Gastrocnemius medialis (tissue), 4 donors: ENCODE measurements at regions not wholly inside any gene's neighbourhood (a gene's known extent, or its start where the extent isn't known, plus 50 kb on each side); places are given as distances from the start of the nearest gene placed in this dataset.

Experiments used
- POLR2A ChIP-seq, 2 donors: fragments of 450-650 bp; IDR thresholded peaks; one replicate each; pipeline ENCODE4 v1.6.1; 2017; ENCODE audit warnings: antibody characterized with exemption in 2 of 2, mild to moderate bottlenecking in 2 of 2, moderate library complexity in 2 of 2
- TF ChIP-seq, protein P1 (sequence below), 5 experiments: fragments of 450-650 bp in 3 of 5; fragments of 200-600 bp in 2 of 5; sonication (generic) in 2 of 5; IDR thresholded peaks in 4 of 5; conservative IDR thresholded peaks in 1 of 5; 1 replicate in 4 of 5; 2 replicates in 1 of 5; pipeline ENCODE4 v1.5.1; 2016 to 2019; ENCODE audit warnings: antibody characterized with exemption in 5 of 5, mild to moderate bottlenecking in 3 of 5, moderate library complexity in 3 of 5

DNA sequence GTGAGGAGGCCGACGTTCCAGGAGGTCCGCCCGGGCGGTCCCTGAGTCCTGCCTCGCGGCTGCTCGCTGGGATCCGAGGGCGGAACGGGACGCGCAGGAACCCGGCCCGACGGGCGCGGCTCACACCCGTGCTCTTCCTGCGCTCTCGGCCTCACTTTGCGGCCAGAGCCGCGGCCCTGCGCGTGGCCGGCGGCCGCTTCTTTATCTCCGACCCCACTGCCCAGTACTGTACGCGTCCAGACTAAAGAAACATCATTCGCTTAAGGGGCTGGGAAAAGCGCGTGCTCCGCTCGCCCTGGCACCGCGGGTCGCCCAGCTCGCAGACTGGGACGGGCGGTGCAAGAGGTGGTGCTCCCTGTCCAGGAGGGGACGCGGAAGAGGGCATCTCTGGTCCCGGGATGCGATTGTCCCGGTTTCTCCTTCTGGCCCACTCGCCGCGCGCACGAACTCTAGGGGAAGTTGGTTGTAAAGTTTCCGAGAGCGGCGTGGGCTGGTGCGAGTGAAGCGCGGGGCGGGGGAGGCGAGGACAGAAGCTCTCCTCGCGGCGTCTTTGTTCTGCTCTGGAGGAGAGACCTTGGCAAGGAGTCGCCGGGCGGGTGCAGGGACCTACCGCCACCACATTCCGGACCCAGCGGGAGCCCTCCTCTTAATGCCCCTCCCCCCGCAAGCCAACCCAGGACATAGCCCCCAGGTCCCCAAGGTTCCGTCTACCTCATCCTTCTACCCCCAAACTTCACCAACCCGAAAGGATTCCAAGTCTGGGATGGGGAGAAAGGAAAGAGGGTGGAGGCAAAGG lies 71.0 kb downstream of the SOX4 start:
- TF ChIP-seq, protein P1, sequence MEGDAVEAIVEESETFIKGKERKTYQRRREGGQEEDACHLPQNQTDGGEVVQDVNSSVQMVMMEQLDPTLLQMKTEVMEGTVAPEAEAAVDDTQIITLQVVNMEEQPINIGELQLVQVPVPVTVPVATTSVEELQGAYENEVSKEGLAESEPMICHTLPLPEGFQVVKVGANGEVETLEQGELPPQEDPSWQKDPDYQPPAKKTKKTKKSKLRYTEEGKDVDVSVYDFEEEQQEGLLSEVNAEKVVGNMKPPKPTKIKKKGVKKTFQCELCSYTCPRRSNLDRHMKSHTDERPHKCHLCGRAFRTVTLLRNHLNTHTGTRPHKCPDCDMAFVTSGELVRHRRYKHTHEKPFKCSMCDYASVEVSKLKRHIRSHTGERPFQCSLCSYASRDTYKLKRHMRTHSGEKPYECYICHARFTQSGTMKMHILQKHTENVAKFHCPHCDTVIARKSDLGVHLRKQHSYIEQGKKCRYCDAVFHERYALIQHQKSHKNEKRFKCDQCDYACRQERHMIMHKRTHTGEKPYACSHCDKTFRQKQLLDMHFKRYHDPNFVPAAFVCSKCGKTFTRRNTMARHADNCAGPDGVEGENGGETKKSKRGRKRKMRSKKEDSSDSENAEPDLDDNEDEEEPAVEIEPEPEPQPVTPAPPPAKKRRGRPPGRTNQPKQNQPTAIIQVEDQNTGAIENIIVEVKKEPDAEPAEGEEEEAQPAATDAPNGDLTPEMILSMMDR (IDR thresholded peaks at IDR 0.05 in 4 of 5, conservative IDR thresholded peaks at IDR 0.05 in 1 of 5), result no peak
- no peak for TF ChIP-seq POLR2A (IDR thresholded peaks at IDR 0.05)
